ENCODE measurements at regions not wholly inside any gene's neighbourhood (a gene's known extent, or its start where the extent isn't known, plus 50 kb on each side); places are given as distances from the start of the nearest gene placed in this dataset.

DNA sequence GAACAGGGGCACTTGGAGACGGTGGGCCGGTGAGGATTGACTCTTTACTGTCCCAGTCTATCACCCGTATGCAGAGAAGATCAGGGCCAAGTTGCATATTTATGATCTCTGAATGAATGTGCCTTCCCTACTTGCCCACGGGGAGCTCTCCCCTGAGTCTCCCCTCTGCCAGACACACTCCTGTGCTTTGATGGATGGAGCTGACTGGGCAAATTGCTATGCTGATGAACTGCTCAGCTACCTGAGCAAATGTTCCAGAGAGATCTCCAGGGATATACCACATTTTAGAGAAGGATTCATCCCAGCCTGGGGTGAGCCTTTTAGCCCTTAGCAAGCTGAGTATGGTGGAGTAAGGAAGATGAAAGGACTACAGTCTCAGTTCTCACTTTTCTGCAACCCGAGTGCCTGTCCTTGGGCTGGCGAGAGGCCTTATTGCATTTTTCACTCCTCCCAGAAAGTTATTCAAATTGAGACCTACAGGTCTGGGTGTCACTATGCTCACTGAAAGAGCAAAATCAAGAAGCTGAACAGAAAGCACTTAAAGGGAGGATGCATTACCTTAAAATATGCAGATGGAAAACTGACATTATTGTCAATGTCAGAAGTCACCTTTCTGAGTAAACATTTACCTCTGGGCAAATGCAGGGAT lies 526.7 kb upstream of the WWC1 start:
- Histone ChIP-seq H4K20me1 (ENCODE audit: insufficient read depth) (no peaks in the 10 kb centered on the region), H3K9ac (ENCODE audit: low read length) (peak overlapping the region; percentile 46), H3K4me2 (ENCODE audit: low read length) (peak overlapping the region; percentile 45), H2AFZ (ENCODE audit: low read depth, low read length) (no peak overlapping the region), H3K9me3 (ENCODE audit: low read length) (no peaks in the 10 kb centered on the region), H3K9me2 (ENCODE audit: insufficient read depth, low read length) (no peaks in the 10 kb centered on the region), H3K27ac (ENCODE audit: low read length) (peak overlapping the region; percentile 86), H3K36me3 (ENCODE audit: insufficient read depth, low read length) (no peaks in the 10 kb centered on the region), H3K79me2 (replicated peaks; ENCODE audit: insufficient read depth, low read length) (no peaks in the 10 kb centered on the region), H3K4me3 (ENCODE audit: low read length) (peak overlapping the region; percentile 44), H3K27me3 (ENCODE audit: insufficient read depth, low read depth, low read length) (no peaks in the 10 kb centered on the region), H3F3A (ENCODE audit: insufficient read depth, low read length, poor library complexity, severe bottlenecking) (no peaks in the 10 kb centered on the region)
- TF ChIP-seq, protein P1, sequence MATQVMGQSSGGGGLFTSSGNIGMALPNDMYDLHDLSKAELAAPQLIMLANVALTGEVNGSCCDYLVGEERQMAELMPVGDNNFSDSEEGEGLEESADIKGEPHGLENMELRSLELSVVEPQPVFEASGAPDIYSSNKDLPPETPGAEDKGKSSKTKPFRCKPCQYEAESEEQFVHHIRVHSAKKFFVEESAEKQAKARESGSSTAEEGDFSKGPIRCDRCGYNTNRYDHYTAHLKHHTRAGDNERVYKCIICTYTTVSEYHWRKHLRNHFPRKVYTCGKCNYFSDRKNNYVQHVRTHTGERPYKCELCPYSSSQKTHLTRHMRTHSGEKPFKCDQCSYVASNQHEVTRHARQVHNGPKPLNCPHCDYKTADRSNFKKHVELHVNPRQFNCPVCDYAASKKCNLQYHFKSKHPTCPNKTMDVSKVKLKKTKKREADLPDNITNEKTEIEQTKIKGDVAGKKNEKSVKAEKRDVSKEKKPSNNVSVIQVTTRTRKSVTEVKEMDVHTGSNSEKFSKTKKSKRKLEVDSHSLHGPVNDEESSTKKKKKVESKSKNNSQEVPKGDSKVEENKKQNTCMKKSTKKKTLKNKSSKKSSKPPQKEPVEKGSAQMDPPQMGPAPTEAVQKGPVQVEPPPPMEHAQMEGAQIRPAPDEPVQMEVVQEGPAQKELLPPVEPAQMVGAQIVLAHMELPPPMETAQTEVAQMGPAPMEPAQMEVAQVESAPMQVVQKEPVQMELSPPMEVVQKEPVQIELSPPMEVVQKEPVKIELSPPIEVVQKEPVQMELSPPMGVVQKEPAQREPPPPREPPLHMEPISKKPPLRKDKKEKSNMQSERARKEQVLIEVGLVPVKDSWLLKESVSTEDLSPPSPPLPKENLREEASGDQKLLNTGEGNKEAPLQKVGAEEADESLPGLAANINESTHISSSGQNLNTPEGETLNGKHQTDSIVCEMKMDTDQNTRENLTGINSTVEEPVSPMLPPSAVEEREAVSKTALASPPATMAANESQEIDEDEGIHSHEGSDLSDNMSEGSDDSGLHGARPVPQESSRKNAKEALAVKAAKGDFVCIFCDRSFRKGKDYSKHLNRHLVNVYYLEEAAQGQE (IDR thresholded peaks at IDR 0.05; ENCODE audit: borderline replicate concordance), result no peak
- peak; percentile 47 for TF ChIP-seq POLR2AphosphoS5 (IDR thresholded peaks at IDR 0.05)
- peak; percentile 84 for TF ChIP-seq EP300 (conservative IDR thresholded peaks at IDR 0.05; ENCODE audit: poor library complexity, severe bottlenecking)
- no peak for TF ChIP-seq MXI1 (conservative IDR thresholded peaks at IDR 0.05; ENCODE audit: poor library complexity, severe bottlenecking)

DNA sequence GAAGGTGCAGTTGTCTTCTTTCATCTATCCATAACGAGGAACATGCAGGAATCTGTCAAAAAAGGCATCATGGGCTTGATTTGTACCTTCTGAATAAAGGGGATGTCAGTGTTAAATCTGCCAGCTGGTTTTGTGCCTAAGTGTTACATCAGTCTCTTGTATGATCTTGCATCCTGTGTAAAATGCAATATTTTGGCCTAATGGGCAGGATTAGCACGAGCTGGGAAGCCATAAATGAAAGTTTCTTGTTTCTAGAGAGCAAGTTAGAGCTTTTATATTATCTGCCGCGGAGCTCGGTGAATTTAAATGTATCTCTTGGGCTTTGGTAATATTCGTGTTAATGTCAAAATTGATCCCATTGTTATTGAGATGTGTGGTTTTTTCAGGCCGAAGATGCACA lies 526.1 kb upstream of the WWC1 start:
- TF ChIP-seq, protein P1 (IDR thresholded peaks at IDR 0.05; ENCODE audit: borderline replicate concordance), result no peak
- TF ChIP-seq EP300 (conservative IDR thresholded peaks at IDR 0.05; ENCODE audit: poor library complexity, severe bottlenecking), result peak; percentile 41

DNA sequence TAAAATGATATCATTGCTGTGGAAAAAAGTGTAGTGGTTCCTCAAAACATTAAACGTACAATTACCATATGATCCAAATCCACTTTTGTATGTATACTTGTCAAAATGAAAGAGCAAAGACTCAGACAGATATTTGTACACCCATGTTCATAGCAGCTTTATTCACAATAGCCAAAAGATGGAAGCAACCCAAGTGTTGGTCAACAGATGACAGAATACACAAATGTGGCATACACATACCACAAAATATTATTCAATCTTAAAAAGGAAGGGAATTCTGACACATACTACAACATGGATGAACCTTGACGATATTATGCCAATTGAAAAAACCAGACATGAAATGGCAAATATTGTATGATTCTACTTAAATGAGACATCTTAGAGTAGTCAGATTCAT lies 524.5 kb upstream of the WWC1 start:
- peak overlapping the region; percentile 40 for H3K27ac ChIP-seq (ENCODE audit: low read length)
- H3K4me2 ChIP-seq (ENCODE audit: low read length), result no peak overlapping the region
- no peaks in the 10 kb centered on the region for H3K9me2 ChIP-seq (ENCODE audit: insufficient read depth, low read length)
- no peaks in the 10 kb centered on the region for H3F3A ChIP-seq (ENCODE audit: insufficient read depth, low read length, poor library complexity, severe bottlenecking)
- H3K36me3 ChIP-seq (ENCODE audit: insufficient read depth, low read length), result no peaks in the 10 kb centered on the region
- H4K20me1 ChIP-seq (ENCODE audit: insufficient read depth), result no peaks in the 10 kb centered on the region
- no peaks in the 10 kb centered on the region for H3K27me3 ChIP-seq (ENCODE audit: insufficient read depth, low read depth, low read length)
- no peaks in the 10 kb centered on the region for H3K9me3 ChIP-seq (ENCODE audit: low read length)
- H2AFZ ChIP-seq (ENCODE audit: low read depth, low read length), result no peak overlapping the region
- no peak overlapping the region for H3K9ac ChIP-seq (ENCODE audit: low read length)
- no peaks in the 10 kb centered on the region for H3K79me2 ChIP-seq (replicated peaks; ENCODE audit: insufficient read depth, low read length)
- no peak overlapping the region for H3K4me3 ChIP-seq (ENCODE audit: low read length)
- no peak for TF ChIP-seq EZH2 (IDR thresholded peaks at IDR 0.05; ENCODE audit: borderline replicate concordance, insufficient read depth, low read length, poor library complexity, severe bottlenecking)
- TF ChIP-seq MXI1 (conservative IDR thresholded peaks at IDR 0.05; ENCODE audit: poor library complexity, severe bottlenecking), result no peak
- TF ChIP-seq TAF1 (IDR thresholded peaks at IDR 0.05; ENCODE audit: low read depth), result no peak
- TF ChIP-seq, protein P1 (IDR thresholded peaks at IDR 0.05; ENCODE audit: borderline replicate concordance), result no peak
- TF ChIP-seq, protein P2, sequence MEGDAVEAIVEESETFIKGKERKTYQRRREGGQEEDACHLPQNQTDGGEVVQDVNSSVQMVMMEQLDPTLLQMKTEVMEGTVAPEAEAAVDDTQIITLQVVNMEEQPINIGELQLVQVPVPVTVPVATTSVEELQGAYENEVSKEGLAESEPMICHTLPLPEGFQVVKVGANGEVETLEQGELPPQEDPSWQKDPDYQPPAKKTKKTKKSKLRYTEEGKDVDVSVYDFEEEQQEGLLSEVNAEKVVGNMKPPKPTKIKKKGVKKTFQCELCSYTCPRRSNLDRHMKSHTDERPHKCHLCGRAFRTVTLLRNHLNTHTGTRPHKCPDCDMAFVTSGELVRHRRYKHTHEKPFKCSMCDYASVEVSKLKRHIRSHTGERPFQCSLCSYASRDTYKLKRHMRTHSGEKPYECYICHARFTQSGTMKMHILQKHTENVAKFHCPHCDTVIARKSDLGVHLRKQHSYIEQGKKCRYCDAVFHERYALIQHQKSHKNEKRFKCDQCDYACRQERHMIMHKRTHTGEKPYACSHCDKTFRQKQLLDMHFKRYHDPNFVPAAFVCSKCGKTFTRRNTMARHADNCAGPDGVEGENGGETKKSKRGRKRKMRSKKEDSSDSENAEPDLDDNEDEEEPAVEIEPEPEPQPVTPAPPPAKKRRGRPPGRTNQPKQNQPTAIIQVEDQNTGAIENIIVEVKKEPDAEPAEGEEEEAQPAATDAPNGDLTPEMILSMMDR (IDR thresholded peaks at IDR 0.05; ENCODE audit: poor library complexity, severe bottlenecking), result no peak
- no peak for TF ChIP-seq RAD21 (conservative IDR thresholded peaks at IDR 0.05)
- no peak for TF ChIP-seq SMC3 (conservative IDR thresholded peaks at IDR 0.05; ENCODE audit: poor library complexity)

More for the DNA sequence above, 526.1 kb upstream of the WWC1 start:
- Histone ChIP-seq H3F3A (ENCODE audit: insufficient read depth, low read length, poor library complexity, severe bottlenecking) (no peaks in the 10 kb centered on the region), H3K36me3 (ENCODE audit: insufficient read depth, low read length) (no peaks in the 10 kb centered on the region), H3K9me3 (ENCODE audit: low read length) (no peaks in the 10 kb centered on the region), H3K79me2 (replicated peaks; ENCODE audit: insufficient read depth, low read length) (no peaks in the 10 kb centered on the region), H3K9me2 (ENCODE audit: insufficient read depth, low read length) (no peaks in the 10 kb centered on the region), H4K20me1 (ENCODE audit: insufficient read depth) (no peaks in the 10 kb centered on the region), H3K4me2 (ENCODE audit: low read length) (peak overlapping the region; percentile 16), H3K27ac (ENCODE audit: low read length) (peak overlapping the region; percentile 86), H3K27me3 (ENCODE audit: insufficient read depth, low read depth, low read length) (no peaks in the 10 kb centered on the region), H3K9ac (ENCODE audit: low read length) (peak overlapping the region; percentile 40), H2AFZ (ENCODE audit: low read depth, low read length) (no peak overlapping the region), H3K4me3 (ENCODE audit: low read length) (peak overlapping the region; percentile 44)
